Naive B cell (primary cell): ENCODE measurements at regions not wholly inside any gene's neighbourhood (a gene's known extent, or its start where the extent isn't known, plus 50 kb on each side); places are given as distances from the start of the nearest gene placed in this dataset.
"Not testable (repeated sequence)": the region's sequence is repeated elsewhere in the genome, so short reads cannot be mapped to it uniquely, and the experiment has no call there.

ENCODE experiments used
- ATAC-seq, 2 donors: fragments of 150-1000 bp; cut with Tn5 transposase; 2 replicates each; pipeline ENCODE4 v1.10.0; 2021; ENCODE audit warnings: low read depth in 2 of 2, mild to moderate bottlenecking in 2 of 2, moderate library complexity in 2 of 2
- DNase-seq: peaks from one replicate; pipeline ENCODE4 v3.0.0; 2022
- H3K27ac Mint-ChIP-seq, 6 donors: one replicate each; pipeline ENCODE4 v1.8.0; 2020 to 2022; ENCODE audit warnings: mild to moderate bottlenecking in 6 of 6, mixed read lengths in 6 of 6, moderate library complexity in 5 of 6, inconsistent platforms in 2 of 6
- H3K27me3 Mint-ChIP-seq, 3 donors: one replicate each; pipeline ENCODE4 v1.8.0; 2021 to 2022; ENCODE audit warnings: mixed read lengths in 3 of 3, mild to moderate bottlenecking in 1 of 3
- H3K36me3 Mint-ChIP-seq, 2 donors: one replicate each; pipeline ENCODE4 v1.8.0; 2020 to 2022; ENCODE audit warnings: mixed read lengths in 2 of 2, inconsistent platforms in 1 of 2, mild to moderate bottlenecking in 1 of 2
- H3K4me1 Mint-ChIP-seq, 3 donors: one replicate each; pipeline ENCODE4 v1.8.0; 2020 to 2022; ENCODE audit warnings: mixed read lengths in 3 of 3, inconsistent platforms in 1 of 3, mild to moderate bottlenecking in 1 of 3, moderate library complexity in 1 of 3
- H3K4me3 Mint-ChIP-seq, 8 donors: one replicate each; pipeline ENCODE4 v1.8.0; 2020 to 2022; ENCODE audit warnings: mild to moderate bottlenecking in 8 of 8, mixed read lengths in 8 of 8, moderate library complexity in 8 of 8, inconsistent platforms in 2 of 8
- H3K9me3 Mint-ChIP-seq, 7 donors: one replicate each; pipeline ENCODE4 v1.8.0; 2020 to 2022; ENCODE audit warnings: mixed read lengths in 7 of 7, mild to moderate bottlenecking in 5 of 7, inconsistent platforms in 2 of 7, moderate library complexity in 1 of 7

- peak overlapping the region in 1 of 8 donors; percentile 16 for H3K4me3 Mint-ChIP-seq
- ATAC-seq (no peak), DNase-seq (no peak)
- H3K4me1 Mint-ChIP-seq, result no peaks in the 10 kb centered on the region
- no peaks in the 10 kb centered on the region for H3K36me3 Mint-ChIP-seq
- H3K9me3 Mint-ChIP-seq, result peaks cover 0 to 16% (median 2%) of the 10 kb centered on the region in 7 donors
- H3K27ac Mint-ChIP-seq, result no peak overlapping the region
- no peaks in the 10 kb centered on the region for H3K27me3 Mint-ChIP-seq
Observed at GRCh38 chr19:28307487-28307886, 905.5 kb downstream of the UQCRFS1 start.

DNA sequence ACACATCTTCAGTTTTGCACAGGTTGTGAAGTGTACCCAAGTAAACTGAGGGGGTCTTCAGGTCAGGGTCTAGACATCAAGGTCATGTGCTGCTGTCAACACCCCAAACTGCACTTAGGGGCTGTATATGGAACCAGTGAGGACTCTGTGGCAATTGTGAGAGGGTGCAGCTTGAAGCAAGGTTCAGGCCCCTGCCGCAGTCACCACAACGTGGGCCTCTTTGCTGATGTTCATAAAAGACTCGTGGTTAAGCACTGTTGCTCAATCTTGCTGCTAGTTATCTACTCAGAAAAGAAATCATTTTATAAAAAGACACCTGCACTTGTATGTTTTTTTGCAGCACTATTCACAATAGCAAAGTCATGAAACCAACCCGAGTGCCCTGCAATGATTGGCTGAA is 907.4 kb downstream of the UQCRFS1 start:
- DNase-seq (no peak), ATAC-seq (no peak)
- peaks cover 0 to 16% (median 2%) of the 10 kb centered on the region in 7 donors for H3K9me3 Mint-ChIP-seq
- no peaks in the 10 kb centered on the region for H3K4me1 Mint-ChIP-seq
- H3K36me3 Mint-ChIP-seq, result no peaks in the 10 kb centered on the region
- no peak overlapping the region for H3K27ac Mint-ChIP-seq
- H3K27me3 Mint-ChIP-seq, result no peaks in the 10 kb centered on the region
- no peak overlapping the region for H3K4me3 Mint-ChIP-seq

- Mint-ChIP-seq H3K27ac (no peak overlapping the region), H3K4me3 (no peak overlapping the region), H3K27me3 (no peaks in the 10 kb centered on the region), H3K36me3 (no peaks in the 10 kb centered on the region), H3K9me3 (peaks cover 0 to 15% (median under 1%) of the 10 kb centered on the region in 7 donors), H3K4me1 (no peaks in the 10 kb centered on the region)
- no peak for DNase-seq
- no peak for ATAC-seq
Observed at GRCh38 chr19:28303502-28303901, 909.4 kb downstream of the UQCRFS1 start.

DNA sequence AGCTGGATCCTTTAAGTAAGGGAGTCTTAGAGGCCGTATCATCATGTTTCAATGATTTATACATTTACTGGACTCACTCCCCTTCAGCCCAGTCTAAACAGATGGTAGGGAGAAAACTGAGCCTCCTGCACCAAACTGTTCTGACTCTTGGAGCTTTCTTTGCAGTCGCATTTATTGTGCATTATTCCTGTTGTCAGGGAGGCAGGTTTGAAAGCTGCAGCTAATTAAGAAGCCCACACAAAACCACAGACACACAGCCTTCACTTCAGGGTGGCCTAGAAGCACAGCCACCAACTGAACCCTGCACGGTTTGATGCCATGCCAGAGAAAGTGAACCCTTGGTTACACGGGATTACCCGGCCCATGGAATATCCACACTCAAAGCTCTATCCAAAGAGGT is 911.0 kb downstream of the UQCRFS1 start:
- ATAC-seq (no peak), DNase-seq (no peak)
- peaks cover 0 to 9% (median 0%) of the 10 kb centered on the region in 7 donors for H3K9me3 Mint-ChIP-seq
- H3K36me3 Mint-ChIP-seq, result no peaks in the 10 kb centered on the region
- H3K27ac Mint-ChIP-seq, result no peak overlapping the region
- no peaks in the 10 kb centered on the region for H3K4me1 Mint-ChIP-seq
- H3K4me3 Mint-ChIP-seq, result no peak overlapping the region
- H3K27me3 Mint-ChIP-seq, result no peaks in the 10 kb centered on the region

DNA sequence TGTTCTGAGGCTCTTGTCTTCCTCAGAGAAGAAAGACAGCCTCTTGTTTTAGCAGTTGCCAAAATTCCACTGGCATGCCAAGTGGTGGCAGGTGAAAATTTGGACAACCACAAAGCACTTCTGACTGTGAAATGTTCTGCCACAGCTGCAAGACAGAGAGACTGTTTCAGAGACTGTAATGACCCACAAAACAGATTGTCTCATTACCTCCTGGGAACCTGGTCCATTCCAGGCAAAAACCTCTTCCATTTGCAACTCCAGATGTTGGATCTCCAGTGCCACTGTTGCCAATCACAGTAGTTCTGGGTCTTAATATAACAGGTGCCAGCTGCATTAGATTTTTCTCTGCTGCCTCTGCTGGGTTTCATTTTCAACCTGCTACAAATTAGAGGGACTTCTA is 911.5 kb downstream of the UQCRFS1 start:
- peaks cover 0 to 9% (median 0%) of the 10 kb centered on the region in 7 donors for H3K9me3 Mint-ChIP-seq
- no peak for ATAC-seq
- H3K27ac Mint-ChIP-seq, result no peak overlapping the region
- no peaks in the 10 kb centered on the region for H3K36me3 Mint-ChIP-seq
- H3K27me3 Mint-ChIP-seq, result no peaks in the 10 kb centered on the region
- no peak for DNase-seq
- no peaks in the 10 kb centered on the region for H3K4me1 Mint-ChIP-seq
- no peak overlapping the region for H3K4me3 Mint-ChIP-seq

GRCh38 chr19:28299649-28300048 is 913.3 kb downstream of the UQCRFS1 start:
- H3K4me1 Mint-ChIP-seq, result no peaks in the 10 kb centered on the region
- no peak for ATAC-seq
- DNase-seq, result no peak
- peaks cover 0 to 5% (median 0%) of the 10 kb centered on the region in 3 donors for H3K27me3 Mint-ChIP-seq
- no peak overlapping the region for H3K27ac Mint-ChIP-seq
- H3K9me3 Mint-ChIP-seq, result peaks cover 0 to 21% (median 2%) of the 10 kb centered on the region in 7 donors
- H3K36me3 Mint-ChIP-seq, result no peaks in the 10 kb centered on the region
- no peak overlapping the region for H3K4me3 Mint-ChIP-seq

GRCh38 chr19:28297586-28298157 is 915.3 kb downstream of the UQCRFS1 start:
- ATAC-seq (no peak), DNase-seq (no peak)
- Mint-ChIP-seq H3K4me1 (no peaks in the 10 kb centered on the region), H3K36me3 (no peaks in the 10 kb centered on the region), H3K27ac (no peak overlapping the region), H3K9me3 (peaks cover 0 to 14% (median 1%) of the 10 kb centered on the region in 7 donors), H3K27me3 (peaks cover 0 to 5% (median 0%) of the 10 kb centered on the region in 3 donors), H3K4me3 (no peak overlapping the region)

DNA sequence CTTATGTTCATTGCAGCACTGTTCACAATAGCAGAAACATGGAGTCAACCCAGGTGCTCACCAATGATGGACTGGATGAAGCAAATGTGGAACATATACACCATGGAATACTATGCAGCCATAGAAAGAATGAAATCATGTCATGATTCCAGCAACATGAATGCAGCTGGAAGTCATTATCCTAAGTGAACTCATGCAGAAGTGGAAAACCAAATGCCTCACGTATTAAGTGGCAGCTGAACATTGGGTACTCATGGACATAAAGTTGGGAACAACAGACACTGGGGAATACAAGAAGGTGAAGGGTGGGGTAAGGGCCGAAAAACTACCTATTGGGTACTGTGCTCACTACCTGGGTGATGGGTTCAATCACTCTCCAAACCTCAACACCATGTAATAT is 915.9 kb downstream of the UQCRFS1 start:
- Mint-ChIP-seq H3K27ac (no peak overlapping the region), H3K4me1 (no peaks in the 10 kb centered on the region), H3K9me3 (peaks cover 0 to 14% (median 1%) of the 10 kb centered on the region in 7 donors), H3K27me3 (peaks cover 0 to 5% (median 0%) of the 10 kb centered on the region in 3 donors), H3K36me3 (no peaks in the 10 kb centered on the region), H3K4me3 (no peak overlapping the region)
- DNase-seq (no peak), ATAC-seq (no peak)

DNA sequence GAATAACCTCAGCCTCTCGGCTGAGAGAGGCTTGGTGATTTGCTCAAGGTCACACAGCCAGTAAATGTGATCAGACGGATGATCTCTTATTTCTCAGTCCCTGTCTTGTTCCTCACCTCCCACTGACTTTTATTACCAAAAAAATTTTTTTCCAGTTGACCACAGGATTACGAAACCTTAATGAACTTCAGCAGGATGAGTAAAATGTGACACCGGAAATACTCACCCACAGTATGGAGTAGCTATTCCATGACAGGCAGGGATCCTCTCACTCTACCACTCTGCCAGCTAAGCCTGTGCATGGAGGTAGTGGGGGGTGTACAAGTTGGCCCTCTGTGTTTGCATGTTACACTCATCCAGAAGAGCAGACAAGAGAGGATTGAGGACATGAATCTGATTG is 916.4 kb downstream of the UQCRFS1 start:
- H3K9me3 Mint-ChIP-seq, result peaks cover 0 to 14% (median 1%) of the 10 kb centered on the region in 7 donors
- DNase-seq, result no peak
- no peak overlapping the region for H3K4me3 Mint-ChIP-seq
- peaks cover 0 to 5% (median 5%) of the 10 kb centered on the region in 3 donors for H3K27me3 Mint-ChIP-seq
- H3K36me3 Mint-ChIP-seq, result no peaks in the 10 kb centered on the region
- no peaks in the 10 kb centered on the region for H3K4me1 Mint-ChIP-seq
- no peak overlapping the region for H3K27ac Mint-ChIP-seq
- ATAC-seq, result no peak

DNA sequence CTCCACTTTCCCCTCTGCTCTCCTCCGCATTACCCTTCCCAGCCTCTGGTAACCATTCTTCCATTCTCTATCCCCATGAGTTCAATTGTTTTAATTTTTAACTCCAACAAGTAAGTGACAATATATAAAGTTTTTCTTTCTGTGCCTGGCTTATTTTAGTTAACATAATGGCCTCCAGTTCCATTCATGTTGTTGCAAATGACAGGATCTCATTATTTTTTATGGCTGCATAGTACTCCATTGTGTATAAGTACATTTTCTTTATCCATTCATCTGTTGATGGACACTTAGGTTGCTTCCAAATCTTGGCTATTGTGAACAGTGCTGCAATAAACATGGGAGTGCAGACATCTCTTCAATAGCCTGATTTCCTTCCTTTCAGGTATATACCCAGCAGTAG is 918.0 kb downstream of the UQCRFS1 start:
- H3K36me3 Mint-ChIP-seq, H3K4me1 Mint-ChIP-seq, DNase-seq, H3K27ac Mint-ChIP-seq, H3K27me3 Mint-ChIP-seq, ATAC-seq, H3K4me3 Mint-ChIP-seq: not testable (repeated sequence)
- peaks cover 0 to 14% (median 1%) of the 10 kb centered on the region in 7 donors for H3K9me3 Mint-ChIP-seq

DNA sequence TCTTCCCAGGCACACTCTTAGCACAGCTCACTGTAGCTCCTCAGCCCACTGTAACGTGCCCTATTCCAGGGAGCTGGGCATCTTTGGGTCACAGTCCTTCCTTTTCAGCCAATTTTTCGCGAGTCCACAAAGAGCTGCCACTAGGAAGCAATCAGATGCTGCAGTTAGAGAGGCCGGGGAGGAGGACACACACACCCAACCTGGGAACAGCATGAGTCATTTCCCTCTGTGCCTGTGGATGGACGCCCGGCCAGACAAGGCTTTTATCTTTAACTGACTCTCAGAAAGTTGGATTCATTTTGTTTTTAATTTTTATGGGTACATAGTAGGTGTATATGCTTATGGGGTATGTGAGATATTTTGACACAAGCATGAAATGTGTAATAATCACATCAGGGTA is 918.6 kb downstream of the UQCRFS1 start:
- H3K27me3 Mint-ChIP-seq, result peaks cover 0 to 5% (median 5%) of the 10 kb centered on the region in 3 donors
- H3K36me3 Mint-ChIP-seq, result no peaks in the 10 kb centered on the region
- ATAC-seq (no peak), DNase-seq (no peak)
- H3K27ac Mint-ChIP-seq, result no peak overlapping the region
- H3K4me1 Mint-ChIP-seq, result no peaks in the 10 kb centered on the region
- peaks cover 0 to 14% (median 1%) of the 10 kb centered on the region in 7 donors for H3K9me3 Mint-ChIP-seq
- H3K4me3 Mint-ChIP-seq, result no peak overlapping the region

GRCh38 chr19:28293685-28294084 is 919.3 kb downstream of the UQCRFS1 start:
- Mint-ChIP-seq H3K36me3 (no peaks in the 10 kb centered on the region), H3K4me3 (no peak overlapping the region), H3K27ac (no peak overlapping the region), H3K4me1 (no peaks in the 10 kb centered on the region), H3K27me3 (peaks cover 0 to 5% (median 5%) of the 10 kb centered on the region in 3 donors), H3K9me3 (peaks cover 0 to 14% (median 1%) of the 10 kb centered on the region in 7 donors)
- no peak for DNase-seq
- no peak for ATAC-seq

- no peak for ATAC-seq
- peak overlapping the region in 1 of 6 donors; percentile 9 for H3K27ac Mint-ChIP-seq
Observed at GRCh38 chr19:28292822-28293500, 920.0 kb downstream of the UQCRFS1 start.

GRCh38 chr19:28291874-28292273 is 921.1 kb downstream of the UQCRFS1 start:
- H3K27ac Mint-ChIP-seq, result peak overlapping the region in 2 of 6 donors; percentile 10 to 71
- H3K4me1 Mint-ChIP-seq, result no peaks in the 10 kb centered on the region
- no peaks in the 10 kb centered on the region for H3K36me3 Mint-ChIP-seq
- DNase-seq (no peak), ATAC-seq (no peak)
- peaks cover 0 to 5% (median 5%) of the 10 kb centered on the region in 3 donors for H3K27me3 Mint-ChIP-seq
- H3K9me3 Mint-ChIP-seq, result peaks cover 0 to 14% (median 4%) of the 10 kb centered on the region in 7 donors
- no peak overlapping the region for H3K4me3 Mint-ChIP-seq

More at GRCh38 chr19:28292822-28293500, 920.0 kb downstream of the UQCRFS1 start:
- H3K36me3 Mint-ChIP-seq, result no peaks in the 10 kb centered on the region
- H3K4me3 Mint-ChIP-seq, result peak overlapping the region in 1 of 8 donors; percentile 27
- peaks cover 0 to 14% (median 2%) of the 10 kb centered on the region in 7 donors for H3K9me3 Mint-ChIP-seq
- no peaks in the 10 kb centered on the region for H3K4me1 Mint-ChIP-seq
- H3K27me3 Mint-ChIP-seq, result peaks cover 0 to 5% (median 5%) of the 10 kb centered on the region in 3 donors
- DNase-seq, result no peak
